Gastrocnemius medialis (tissue), 4 donors: ENCODE measurements at regions not wholly inside any gene's neighbourhood (a gene's known extent, or its start where the extent isn't known, plus 50 kb on each side); places are given as distances from the start of the nearest gene placed in this dataset.

Experiments
- ATAC-seq, 2 donors: fragments of 150-250 bp; one replicate each; pipeline ENCODE4 v1.9.1; 2016
- DNase-seq, 2 donors: peaks; one replicate each; pipeline ENCODE4 v3.0.0-alpha.2; 2019
- H3K27ac ChIP-seq, 4 donors: fragments of 200-600 bp; sonication (generic); 1 replicate in 1 of 4; 2 replicates in 3 of 4; pipeline ENCODE4 v1.5.1; 2016 to 2018; ENCODE audit warnings: mild to moderate bottlenecking in 2 of 4, moderate library complexity in 1 of 4
- H3K27me3 ChIP-seq, 3 donors: fragments of 200-600 bp; sonication (generic) in 2 of 3; 1 replicate in 1 of 3; 2 replicates in 2 of 3; pipeline versions ENCODE4 v1.5.1 to v1.6.0; 2016 to 2019; ENCODE audit warnings: mild to moderate bottlenecking in 1 of 3, moderate library complexity in 1 of 3
- H3K36me3 ChIP-seq, 2 donors: fragments of 200-600 bp; sonication (generic) in 1 of 2; one replicate each; pipeline ENCODE4 v1.5.1; 2017 to 2018
- H3K4me1 ChIP-seq, 2 donors: fragments of 200-600 bp; sonication (generic) in 1 of 2; one replicate each; pipeline ENCODE4 v1.5.1; 2016 to 2017; ENCODE audit warnings: mild to moderate bottlenecking in 2 of 2
- H3K4me3 ChIP-seq, 4 donors: fragments of 200-600 bp; sonication (generic) in 3 of 4; 1 replicate in 1 of 4; 2 replicates in 3 of 4; pipeline ENCODE4 v1.5.1; 2016 to 2019; ENCODE audit warnings: mild to moderate bottlenecking in 2 of 4
- H3K9me3 ChIP-seq, 3 donors: fragments of 200-600 bp; sonication (generic) in 2 of 3; 1 replicate in 1 of 3; 2 replicates in 2 of 3; pipeline ENCODE4 v1.5.1; 2016 to 2019
- CTCF ChIP-seq, 5 experiments: fragments of 450-650 bp in 3 of 5; fragments of 200-600 bp in 2 of 5; sonication (generic) in 2 of 5; IDR thresholded peaks in 4 of 5; conservative IDR thresholded peaks in 1 of 5; 1 replicate in 4 of 5; 2 replicates in 1 of 5; pipeline ENCODE4 v1.5.1; 2016 to 2019; ENCODE audit warnings: antibody characterized with exemption in 5 of 5, mild to moderate bottlenecking in 3 of 5, moderate library complexity in 3 of 5
- POLR2A ChIP-seq, 2 donors: fragments of 450-650 bp; IDR thresholded peaks; one replicate each; pipeline ENCODE4 v1.6.1; 2017; ENCODE audit warnings: antibody characterized with exemption in 2 of 2, mild to moderate bottlenecking in 2 of 2, moderate library complexity in 2 of 2
- in situ Hi-C, 4 donors: fragments of 200-750 bp; cut with MboI; loops; one replicate each; pipeline versions ENCODE4 v1.15.0 to v1.8.0; 2017; ENCODE audit warnings: low sequenced_read_pairs in 4 of 4
- intact Hi-C: fragments of 100-400 bp; cut with DNase I; formaldehyde crosslinking; loops from one replicate; pipeline ENCODE4 v1.15.1; 2023; ENCODE audit warnings: low total_unique reads

DNA sequence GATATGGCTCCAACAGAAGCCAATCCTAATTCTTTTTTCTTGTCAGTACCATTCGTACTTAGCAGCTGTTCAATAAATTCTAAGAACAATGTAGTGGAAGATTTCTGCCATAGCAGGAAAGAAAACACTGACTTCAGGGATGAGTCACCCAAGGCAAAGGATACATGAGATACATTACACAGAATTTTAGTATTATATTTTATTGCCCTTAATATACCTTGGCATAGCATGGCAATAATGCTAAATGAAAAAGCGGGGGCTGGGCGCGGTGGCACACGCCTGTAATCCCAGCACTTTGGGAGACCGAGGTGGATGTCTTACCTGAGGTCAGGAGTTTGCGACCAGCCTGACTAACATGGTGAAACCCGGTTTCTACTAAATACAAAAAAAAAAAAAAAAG, 619.1 kb upstream of the DAB2 start:
- Histone ChIP-seq H3K9me3 (no peaks in the 10 kb centered on the region), H3K27ac (no peak overlapping the region), H3K27me3 (no peaks in the 10 kb centered on the region), H3K4me1 (no peaks in the 10 kb centered on the region), H3K4me3 (no peak overlapping the region), H3K36me3 (no peaks in the 10 kb centered on the region)
- no peak for ATAC-seq
- intact Hi-C loops (no loop called here), in situ Hi-C loops (no loop called here)
- no peak for TF ChIP-seq CTCF (IDR thresholded peaks at IDR 0.05 in 4 of 5, conservative IDR thresholded peaks at IDR 0.05 in 1 of 5)
- TF ChIP-seq POLR2A (IDR thresholded peaks at IDR 0.05), result no peak
- no peak for DNase-seq

GRCh38 chr5:40041452-40041851, 616.7 kb upstream of the DAB2 start:
- no peaks in the 10 kb centered on the region for H3K27me3 ChIP-seq
- DNase-seq, result no peak
- no peak overlapping the region for H3K4me3 ChIP-seq
- H3K4me1 ChIP-seq, result no peaks in the 10 kb centered on the region
- H3K36me3 ChIP-seq, result no peaks in the 10 kb centered on the region
- no peaks in the 10 kb centered on the region for H3K9me3 ChIP-seq
- intact Hi-C loops (no loop called here), in situ Hi-C loops (no loop called here)
- no peak for ATAC-seq
- H3K27ac ChIP-seq, result no peak overlapping the region
- TF ChIP-seq POLR2A (IDR thresholded peaks at IDR 0.05) (no peak), CTCF (IDR thresholded peaks at IDR 0.05 in 4 of 5, conservative IDR thresholded peaks at IDR 0.05 in 1 of 5) (no peak)

- TF ChIP-seq CTCF (IDR thresholded peaks at IDR 0.05 in 4 of 5, conservative IDR thresholded peaks at IDR 0.05 in 1 of 5) (no peak), POLR2A (IDR thresholded peaks at IDR 0.05) (no peak)
- DNase-seq (no peak), ATAC-seq (no peak)
- Histone ChIP-seq H3K4me3 (no peak overlapping the region), H3K36me3 (no peaks in the 10 kb centered on the region), H3K4me1 (no peaks in the 10 kb centered on the region), H3K27ac (no peak overlapping the region), H3K9me3 (no peaks in the 10 kb centered on the region), H3K27me3 (no peaks in the 10 kb centered on the region)
- intact Hi-C loops, result no loop called here
- in situ Hi-C loops, result no loop called here
These were observed 612.9 kb upstream of the DAB2 start for GRCh38 chr5:40037713-40038112.

GRCh38 chr5:40034441-40034840, 609.7 kb upstream of the DAB2 start:
- DNase-seq (no peak), ATAC-seq (no peak)
- no peak overlapping the region for H3K4me3 ChIP-seq
- intact Hi-C loops (no loop called here), in situ Hi-C loops (no loop called here)
- TF ChIP-seq CTCF (IDR thresholded peaks at IDR 0.05 in 4 of 5, conservative IDR thresholded peaks at IDR 0.05 in 1 of 5) (no peak), POLR2A (IDR thresholded peaks at IDR 0.05) (no peak)
- H3K36me3 ChIP-seq, result no peaks in the 10 kb centered on the region
- H3K27me3 ChIP-seq, result no peaks in the 10 kb centered on the region
- no peaks in the 10 kb centered on the region for H3K4me1 ChIP-seq
- no peaks in the 10 kb centered on the region for H3K9me3 ChIP-seq
- H3K27ac ChIP-seq, result no peak overlapping the region

DNA sequence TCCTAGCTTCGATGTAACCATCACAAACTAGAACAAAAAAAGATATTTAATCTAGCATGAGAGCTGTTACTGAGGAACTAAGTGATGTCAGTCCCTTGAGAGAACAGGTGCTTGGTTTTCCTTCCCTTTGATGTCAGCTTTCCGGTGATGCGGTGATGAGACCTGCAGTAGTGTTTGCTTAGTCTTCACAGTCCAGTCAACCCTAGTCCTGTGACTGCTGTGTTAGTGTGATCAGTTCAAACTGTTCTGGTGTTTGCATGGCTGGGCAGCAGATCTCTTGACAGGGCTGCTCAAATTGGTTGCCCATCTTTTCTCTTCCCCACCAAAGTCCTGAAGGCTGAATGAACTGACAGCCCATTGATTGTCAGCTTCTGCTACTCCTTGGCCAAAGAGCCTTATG, 608.6 kb upstream of the DAB2 start:
- in situ Hi-C loops (no loop called here), intact Hi-C loops (no loop called here)
- Histone ChIP-seq H3K36me3 (no peaks in the 10 kb centered on the region), H3K4me1 (no peaks in the 10 kb centered on the region), H3K27ac (no peak overlapping the region), H3K4me3 (no peak overlapping the region), H3K9me3 (no peaks in the 10 kb centered on the region), H3K27me3 (no peaks in the 10 kb centered on the region)
- no peak for TF ChIP-seq POLR2A (IDR thresholded peaks at IDR 0.05)
- no peak for TF ChIP-seq CTCF (IDR thresholded peaks at IDR 0.05 in 4 of 5, conservative IDR thresholded peaks at IDR 0.05 in 1 of 5)
- ATAC-seq (no peak), DNase-seq (no peak)
